ENCODE measurements at regions not wholly inside any gene's neighbourhood (a gene's known extent, or its start where the extent isn't known, plus 50 kb on each side); places are given as distances from the start of the nearest gene placed in this dataset.

GRCh38 chr6:164998297-164998696 is 311.1 kb downstream of the C6orf118 start:
- TF ChIP-seq CTCF (IDR thresholded peaks at IDR 0.05) (no peak), POLR2A (IDR thresholded peaks at IDR 0.05) (no peak), POLR2AphosphoS5 (IDR thresholded peaks at IDR 0.05) (no peak)
